ENCODE measurements at regions not wholly inside any gene's neighbourhood (a gene's known extent, or its start where the extent isn't known, plus 50 kb on each side); places are given as distances from the start of the nearest gene placed in this dataset.

- TF ChIP-seq EP300 (IDR thresholded peaks at IDR 0.05; ENCODE audit: borderline replicate concordance in 1 of 2, low read depth in 1 of 2, low read length in 1 of 2) (no peak), CTCF (IDR thresholded peaks at IDR 0.05) (no peak), YY1 (IDR thresholded peaks at IDR 0.05; ENCODE audit: low read depth) (no peak), RFX5 (IDR thresholded peaks at IDR 0.05; ENCODE audit: low read length) (no peak), POLR2AphosphoS5 (IDR thresholded peaks at IDR 0.05; ENCODE audit: low read depth, low read length) (no peak)
Observed at GRCh38 chr1:221886743-221887414, 145.0 kb upstream of the DUSP10 start.
